NT2/D1 (cell line): ENCODE measurements at regions not wholly inside any gene's neighbourhood (a gene's known extent, or its start where the extent isn't known, plus 50 kb on each side); places are given as distances from the start of the nearest gene placed in this dataset.

ENCODE experiments used
- YY1 ChIP-seq: IDR thresholded peaks from 2 replicates; pipeline ENCODE4 v1.6.1; 2011; ENCODE audit not compliant: insufficient read length, insufficient read depth
- ZNF274 ChIP-seq: IDR thresholded peaks from 2 replicates; pipeline ENCODE4 v1.6.1; 2011; ENCODE audit warnings: mild to moderate bottlenecking, low read depth, low read length

DNA sequence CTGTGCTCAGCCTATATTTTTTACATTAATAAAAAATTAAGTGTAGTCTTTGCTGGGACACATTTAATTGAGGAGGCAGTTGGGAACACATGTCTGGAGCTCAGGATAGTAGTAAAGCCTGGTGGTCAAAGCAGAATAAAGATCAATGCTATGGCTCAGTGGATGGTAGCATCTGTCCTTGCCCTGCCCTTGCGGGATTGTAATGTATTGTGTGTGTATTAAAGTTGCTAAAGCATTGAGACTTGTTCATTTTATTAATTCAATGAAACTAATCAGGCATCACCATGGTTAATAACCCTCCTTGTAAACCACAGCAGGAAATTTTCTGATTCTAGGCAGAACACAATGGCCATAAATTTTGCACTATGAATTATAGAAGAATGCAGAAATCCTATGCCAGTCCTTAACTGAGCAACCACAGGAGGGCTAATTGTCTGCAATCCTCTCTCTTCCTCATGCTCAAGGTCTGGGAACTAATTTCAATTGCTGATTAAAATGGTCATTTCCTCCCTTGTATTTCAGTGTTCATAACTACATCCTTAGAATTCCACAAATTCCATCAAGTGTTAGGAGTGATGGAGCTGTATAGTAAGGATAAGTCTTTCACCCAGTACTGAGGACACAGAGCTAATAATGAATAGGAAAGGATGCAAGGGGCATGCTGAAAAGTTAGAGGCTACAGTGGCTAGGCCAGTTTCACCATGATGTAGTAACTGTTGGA lies 403.2 kb upstream of the DDI1 start:
- TF ChIP-seq YY1 (no peak), ZNF274 (no peak)
